HepG2 (cell line): ENCODE measurements at regions not wholly inside any gene's neighbourhood (a gene's known extent, or its start where the extent isn't known, plus 50 kb on each side); places are given as distances from the start of the nearest gene placed in this dataset.

Experiments used
- BCLAF1 ChIP-seq: fragments of 450-650 bp; IDR thresholded peaks from 2 replicates; pipeline ENCODE4 v1.6.1; 2017; ENCODE audit warnings: mild to moderate bottlenecking
- CREM ChIP-seq, 2 experiments: sonication (generic) in 1 of 2; formaldehyde crosslinking in 1 of 2; IDR thresholded peaks; 2 replicates each; pipeline versions ENCODE4 v1.4.0 to v1.6.1; 2016 to 2020; ENCODE audit warnings: antibody characterized with exemption in 1 of 2, mild to moderate bottlenecking in 1 of 2, missing genetic modification reagents in 1 of 2
- DBP ChIP-seq: sonication (generic); formaldehyde crosslinking; IDR thresholded peaks from 2 replicates; pipeline ENCODE4 v1.4.0; 2020; ENCODE audit warnings: missing genetic modification reagents; ENCODE audit errors: not compliant biosample characterization
- HDAC2 ChIP-seq: sonication (generic); formaldehyde crosslinking; IDR thresholded peaks from 2 replicates; pipeline ENCODE4 v1.4.0; 2020; ENCODE audit warnings: missing genetic modification reagents
- MLLT10 ChIP-seq: sonication (generic); formaldehyde crosslinking; IDR thresholded peaks from 2 replicates; pipeline ENCODE4 v1.4.0; 2020; ENCODE audit warnings: missing genetic modification reagents
- ZFP62 ChIP-seq: sonication (generic); formaldehyde crosslinking; IDR thresholded peaks from 2 replicates; pipeline ENCODE4 v1.4.0; 2020; ENCODE audit warnings: missing genetic modification reagents
- TF ChIP-seq, protein P1 (sequence below), 2 experiments: sonication (generic) in 1 of 2; formaldehyde crosslinking in 1 of 2; IDR thresholded peaks; 2 replicates each; pipeline versions ENCODE4 v1.4.0 to v1.6.1; 2018 to 2020; ENCODE audit warnings: missing genetic modification reagents in 2 of 2, borderline replicate concordance in 1 of 2, low read depth in 1 of 2, mild to moderate bottlenecking in 1 of 2, missing biosample characterization in 1 of 2
- TF ChIP-seq, protein P2 (sequence below): sonication (generic); formaldehyde crosslinking; IDR thresholded peaks from 2 replicates; pipeline ENCODE4 v1.5.1; 2020; ENCODE audit warnings: missing genetic modification reagents, mild to moderate bottlenecking, borderline replicate concordance

GRCh38 chr9:118618084-118618483, 751.2 kb downstream of the BRINP1 start (continued):
- TF ChIP-seq BCLAF1 (no peak), DBP (CRISPR knock-in tag) (no peak), MLLT10 (no peak), HDAC2 (no peak), ZFP62 (CRISPR knock-in tag) (no peak), CREM (IDR thresholded peaks at IDR 0.05) (no peak), CREM (CRISPR knock-in tag; IDR thresholded peaks at IDR 0.05) (no peak)
- TF ChIP-seq, protein P1, sequence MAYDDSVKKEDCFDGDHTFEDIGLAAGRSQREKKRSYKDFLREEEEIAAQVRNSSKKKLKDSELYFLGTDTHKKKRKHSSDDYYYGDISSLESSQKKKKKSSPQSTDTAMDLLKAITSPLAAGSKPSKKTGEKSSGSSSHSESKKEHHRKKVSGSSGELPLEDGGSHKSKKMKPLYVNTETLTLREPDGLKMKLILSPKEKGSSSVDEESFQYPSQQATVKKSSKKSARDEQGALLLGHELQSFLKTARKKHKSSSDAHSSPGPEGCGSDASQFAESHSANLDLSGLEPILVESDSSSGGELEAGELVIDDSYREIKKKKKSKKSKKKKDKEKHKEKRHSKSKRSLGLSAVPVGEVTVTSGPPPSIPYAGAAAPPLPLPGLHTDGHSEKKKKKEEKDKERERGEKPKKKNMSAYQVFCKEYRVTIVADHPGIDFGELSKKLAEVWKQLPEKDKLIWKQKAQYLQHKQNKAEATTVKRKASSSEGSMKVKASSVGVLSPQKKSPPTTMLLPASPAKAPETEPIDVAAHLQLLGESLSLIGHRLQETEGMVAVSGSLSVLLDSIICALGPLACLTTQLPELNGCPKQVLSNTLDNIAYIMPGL (CRISPR knock-in tag; IDR thresholded peaks at IDR 0.05; ENCODE audit: borderline replicate concordance in 1 of 2, low read depth in 1 of 2) = no peak
- TF ChIP-seq, protein P2, sequence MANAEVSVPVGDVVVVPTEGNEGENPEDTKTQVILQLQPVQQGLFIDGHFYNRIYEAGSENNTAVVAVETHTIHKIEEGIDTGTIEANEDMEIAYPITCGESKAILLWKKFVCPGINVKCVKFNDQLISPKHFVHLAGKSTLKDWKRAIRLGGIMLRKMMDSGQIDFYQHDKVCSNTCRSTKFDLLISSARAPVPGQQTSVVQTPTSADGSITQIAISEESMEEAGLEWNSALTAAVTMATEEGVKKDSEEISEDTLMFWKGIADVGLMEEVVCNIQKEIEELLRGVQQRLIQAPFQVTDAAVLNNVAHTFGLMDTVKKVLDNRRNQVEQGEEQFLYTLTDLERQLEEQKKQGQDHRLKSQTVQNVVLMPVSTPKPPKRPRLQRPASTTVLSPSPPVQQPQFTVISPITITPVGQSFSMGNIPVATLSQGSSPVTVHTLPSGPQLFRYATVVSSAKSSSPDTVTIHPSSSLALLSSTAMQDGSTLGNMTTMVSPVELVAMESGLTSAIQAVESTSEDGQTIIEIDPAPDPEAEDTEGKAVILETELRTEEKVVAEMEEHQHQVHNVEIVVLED (CRISPR knock-in tag) = no peak
